ENCODE measurements at regions not wholly inside any gene's neighbourhood (a gene's known extent, or its start where the extent isn't known, plus 50 kb on each side); places are given as distances from the start of the nearest gene placed in this dataset.
"Not testable (repeated sequence)": the region's sequence is repeated elsewhere in the genome, so short reads cannot be mapped to it uniquely, and the experiment has no call there.

DNA sequence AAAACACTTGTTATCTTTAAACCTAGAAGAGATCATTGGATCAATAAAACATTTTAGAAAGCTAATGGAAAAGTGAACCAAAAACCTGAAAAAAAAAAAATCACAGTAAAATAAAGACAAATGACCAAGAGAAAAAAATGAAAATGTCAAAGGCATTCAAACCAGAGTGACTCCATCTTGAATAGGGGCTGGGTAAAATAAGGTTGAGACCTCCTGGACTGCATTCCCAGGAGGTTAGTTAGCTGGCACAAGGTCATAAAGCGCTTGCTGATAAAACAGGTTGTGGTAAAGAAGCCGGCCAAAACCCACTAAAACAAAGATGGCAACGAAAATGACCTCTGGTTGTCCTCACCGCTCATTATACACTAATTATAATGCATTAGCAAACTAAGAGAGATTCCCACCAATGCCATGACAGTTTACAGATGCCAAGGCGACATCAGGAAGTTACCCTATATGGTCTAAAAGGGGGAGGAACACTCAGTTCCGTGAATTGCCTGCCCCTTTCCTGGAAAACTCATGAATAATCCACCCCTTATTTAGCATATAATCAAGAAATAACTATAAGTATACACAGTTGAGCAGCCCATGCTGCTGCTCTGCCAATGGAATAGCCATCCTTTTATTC lies 116.7 kb upstream of the NEK6 start:
- no peak overlapping the region for H2AFZ ChIP-seq (ENCODE audit: low read length)
- ChIA-PET POLR2A (interaction anchor here (0.9 to 1.2 kb wide), 2 partner anchors 23 to 44 kb away, joined by 3 read pairs; no protein-coding TSS in a partner anchor), CTCF (ENCODE audit: unreplicated experiment) (no interaction called here)
- H3K4me1 ChIP-seq (ENCODE audit: insufficient read depth, low read length, poor library complexity, severe bottlenecking): peaks cover 18% of the 10 kb centered on the region
- H4K20me1 ChIP-seq (ENCODE audit: insufficient read depth, low read length): no peaks in the 10 kb centered on the region
- no TSS peak for BruUV-seq (replicated peaks)
- no peak overlapping the region for H3K4me3 ChIP-seq (ENCODE audit: low read depth, low read length, poor library complexity, severe bottlenecking)
- H3K9me2 ChIP-seq (ENCODE audit: insufficient read depth, low read length): no peaks in the 10 kb centered on the region
- intact Hi-C loops (cut with micrococcal nuclease; ENCODE audit: unreplicated experiment): no loop called here
- no peaks in the 10 kb centered on the region for H3K9me3 ChIP-seq (ENCODE audit: low read length)
- no peak for DNase-seq (ENCODE audit: low spot score)
- H3K27ac ChIP-seq (ENCODE audit: low read depth, low read length, poor library complexity, severe bottlenecking): no peak overlapping the region
- TF ChIP-seq, protein P1, sequence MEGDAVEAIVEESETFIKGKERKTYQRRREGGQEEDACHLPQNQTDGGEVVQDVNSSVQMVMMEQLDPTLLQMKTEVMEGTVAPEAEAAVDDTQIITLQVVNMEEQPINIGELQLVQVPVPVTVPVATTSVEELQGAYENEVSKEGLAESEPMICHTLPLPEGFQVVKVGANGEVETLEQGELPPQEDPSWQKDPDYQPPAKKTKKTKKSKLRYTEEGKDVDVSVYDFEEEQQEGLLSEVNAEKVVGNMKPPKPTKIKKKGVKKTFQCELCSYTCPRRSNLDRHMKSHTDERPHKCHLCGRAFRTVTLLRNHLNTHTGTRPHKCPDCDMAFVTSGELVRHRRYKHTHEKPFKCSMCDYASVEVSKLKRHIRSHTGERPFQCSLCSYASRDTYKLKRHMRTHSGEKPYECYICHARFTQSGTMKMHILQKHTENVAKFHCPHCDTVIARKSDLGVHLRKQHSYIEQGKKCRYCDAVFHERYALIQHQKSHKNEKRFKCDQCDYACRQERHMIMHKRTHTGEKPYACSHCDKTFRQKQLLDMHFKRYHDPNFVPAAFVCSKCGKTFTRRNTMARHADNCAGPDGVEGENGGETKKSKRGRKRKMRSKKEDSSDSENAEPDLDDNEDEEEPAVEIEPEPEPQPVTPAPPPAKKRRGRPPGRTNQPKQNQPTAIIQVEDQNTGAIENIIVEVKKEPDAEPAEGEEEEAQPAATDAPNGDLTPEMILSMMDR (conservative IDR thresholded peaks at IDR 0.05; ENCODE audit: low read length): no peak
- no peak for TF ChIP-seq EZH2phosphoT487 (IDR thresholded peaks at IDR 0.05; ENCODE audit: borderline replicate concordance, low read depth, low read length)
- no peaks in the 10 kb centered on the region for H3K79me2 ChIP-seq (ENCODE audit: insufficient read depth, low read depth, low read length)
- no peaks in the 10 kb centered on the region for H3K36me3 ChIP-seq (ENCODE audit: insufficient read depth, low read length)
- no peak overlapping the region for H3K4me2 ChIP-seq (ENCODE audit: low read length)

DNA sequence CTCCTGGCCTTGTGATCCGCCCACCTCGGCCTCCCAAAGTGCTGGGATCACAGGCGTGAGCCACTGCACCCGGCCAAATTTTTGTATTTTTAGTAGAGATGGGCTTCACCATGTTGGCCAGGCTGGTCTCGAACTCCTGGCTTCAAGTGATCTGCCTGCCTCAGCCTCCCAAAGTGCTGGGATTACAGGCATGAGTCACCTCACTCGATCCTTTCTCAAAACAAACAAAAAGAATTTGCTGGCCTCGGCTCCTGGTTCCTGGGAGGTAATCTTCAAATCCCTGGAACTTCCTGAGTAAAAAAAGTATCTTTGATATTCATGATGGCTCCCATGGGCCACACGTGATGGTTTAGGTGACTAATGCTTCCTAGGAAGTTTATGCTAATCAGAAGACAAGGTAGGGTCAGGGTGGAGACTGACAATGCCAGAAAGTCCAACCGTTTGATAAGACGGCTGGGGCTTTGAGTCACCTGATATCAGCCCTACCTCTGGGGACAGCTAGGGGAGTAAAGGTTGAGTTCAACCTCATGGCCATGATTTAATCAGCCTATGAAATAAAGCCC lies 113.1 kb upstream of the NEK6 start:
- CTCF ChIA-PET (ENCODE audit: unreplicated experiment); H3K9me2 ChIP-seq (ENCODE audit: insufficient read depth, low read length); H3K4me1 ChIP-seq (ENCODE audit: insufficient read depth, low read length, poor library complexity, severe bottlenecking); intact Hi-C loops (cut with micrococcal nuclease; ENCODE audit: unreplicated experiment); H3K4me2 ChIP-seq (ENCODE audit: low read length); H4K20me1 ChIP-seq (ENCODE audit: insufficient read depth, low read length); H3K79me2 ChIP-seq (ENCODE audit: insufficient read depth, low read depth, low read length); H2AFZ ChIP-seq (ENCODE audit: low read length); H3K9me3 ChIP-seq (ENCODE audit: low read length); H3K36me3 ChIP-seq (ENCODE audit: insufficient read depth, low read length); POLR2A ChIA-PET; BruUV-seq (replicated peaks); H3K27ac ChIP-seq (ENCODE audit: low read depth, low read length, poor library complexity, severe bottlenecking); H3K4me3 ChIP-seq (ENCODE audit: low read depth, low read length, poor library complexity, severe bottlenecking); DNase-seq (ENCODE audit: low spot score): not testable (repeated sequence)

DNA sequence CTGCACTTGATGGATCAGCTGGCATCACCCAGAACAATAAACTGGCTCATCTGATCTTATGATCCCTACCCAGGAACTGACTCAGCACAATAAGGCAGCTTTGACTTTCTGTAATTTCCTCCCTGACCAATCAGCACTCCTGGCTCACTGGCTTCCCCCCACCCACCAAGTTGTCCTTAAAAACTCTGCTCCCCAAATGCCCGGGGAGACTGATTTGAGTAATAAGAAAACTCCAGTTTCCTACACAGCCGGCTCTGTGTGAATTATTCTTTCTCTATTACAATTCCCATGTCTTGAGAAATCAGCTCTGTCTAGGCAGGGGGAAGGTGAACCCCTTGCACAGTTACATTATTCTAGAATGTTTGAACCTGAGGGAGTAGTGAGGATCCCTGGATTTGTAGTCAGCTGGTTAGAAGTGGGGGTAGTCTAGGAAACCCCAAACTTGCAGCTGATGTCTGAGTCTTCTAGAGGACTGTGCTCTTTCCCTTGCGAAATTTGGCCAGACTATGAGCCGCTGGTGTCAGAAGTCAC lies 111.7 kb upstream of the NEK6 start:
- no peak overlapping the region for H3K4me3 ChIP-seq (ENCODE audit: low read depth, low read length, poor library complexity, severe bottlenecking)
- no peaks in the 10 kb centered on the region for H3K79me2 ChIP-seq (ENCODE audit: insufficient read depth, low read depth, low read length)
- H3K9me3 ChIP-seq (ENCODE audit: low read length): no peaks in the 10 kb centered on the region
- intact Hi-C loops (cut with micrococcal nuclease; ENCODE audit: unreplicated experiment): no loop called here
- no peak for TF ChIP-seq EZH2phosphoT487 (IDR thresholded peaks at IDR 0.05; ENCODE audit: borderline replicate concordance, low read depth, low read length)
- TF ChIP-seq, protein P1 (conservative IDR thresholded peaks at IDR 0.05; ENCODE audit: low read length): no peak
- H3K36me3 ChIP-seq (ENCODE audit: insufficient read depth, low read length): no peaks in the 10 kb centered on the region
- no peak overlapping the region for H3K27ac ChIP-seq (ENCODE audit: low read depth, low read length, poor library complexity, severe bottlenecking)
- H4K20me1 ChIP-seq (ENCODE audit: insufficient read depth, low read length): no peaks in the 10 kb centered on the region
- ChIA-PET CTCF (ENCODE audit: unreplicated experiment) (interaction anchor here (0.6 kb wide), 1 partner anchor 168 kb away, joined by 3 read pairs; no protein-coding TSS in a partner anchor), POLR2A (no interaction called here)
- no peaks in the 10 kb centered on the region for H3K4me1 ChIP-seq (ENCODE audit: insufficient read depth, low read length, poor library complexity, severe bottlenecking)
- BruUV-seq (replicated peaks): no TSS peak
- no peak overlapping the region for H3K4me2 ChIP-seq (ENCODE audit: low read length)
- no peak for DNase-seq (ENCODE audit: low spot score)
- no peak overlapping the region for H2AFZ ChIP-seq (ENCODE audit: low read length)
- no peaks in the 10 kb centered on the region for H3K9me2 ChIP-seq (ENCODE audit: insufficient read depth, low read length)

Measured in OCI-LY7 (cell line).